IMR-90 (cell line): ENCODE measurements at regions not wholly inside any gene's neighbourhood (a gene's known extent, or its start where the extent isn't known, plus 50 kb on each side); places are given as distances from the start of the nearest gene placed in this dataset.

Experiments used
- CEBPB ChIP-seq: IDR thresholded peaks from 2 replicates; pipeline ENCODE4 v1.6.1; 2012; ENCODE audit warnings: low read depth, low read length, improper control_type of control experiment
- CHD1 ChIP-seq: IDR thresholded peaks from 2 replicates; pipeline ENCODE4 v1.6.1; 2012; ENCODE audit warnings: low read depth, low read length, improper control_type of control experiment
- FOS ChIP-seq: fragments of 150-350 bp; IDR thresholded peaks from 2 replicates; pipeline ENCODE4 v1.6.1; 2016; ENCODE audit warnings: low read depth, low read length
- MAFK ChIP-seq: IDR thresholded peaks from 2 replicates; pipeline ENCODE4 v1.6.1; 2012; ENCODE audit warnings: low read depth, low read length, improper control_type of control experiment
- POLR2A ChIP-seq: IDR thresholded peaks from 2 replicates; pipeline ENCODE4 v1.6.1; 2012; ENCODE audit warnings: mild to moderate bottlenecking, low read depth, low read length
- RAD21 ChIP-seq: IDR thresholded peaks from 2 replicates; pipeline ENCODE4 v1.6.1; 2012; ENCODE audit warnings: low read length, improper control_type of control experiment
- SMC3 ChIP-seq: fragments of 150-350 bp; IDR thresholded peaks from 2 replicates; pipeline ENCODE4 v1.6.1; 2016; ENCODE audit warnings: low read depth, mild to moderate bottlenecking, antibody characterized with exemption, low read length, moderate library complexity
- USF2 ChIP-seq: fragments of 150-350 bp; IDR thresholded peaks from 2 replicates; pipeline ENCODE4 v1.6.1; 2017; ENCODE audit warnings: mild to moderate bottlenecking, antibody characterized with exemption, low read length, low read depth
- TF ChIP-seq, protein P1 (sequence below): conservative IDR thresholded peaks from 2 replicates; pipeline ENCODE4 v1.5.1; 2012; ENCODE audit warnings: mild to moderate bottlenecking, low read depth, low read length, improper control_type of control experiment

DNA sequence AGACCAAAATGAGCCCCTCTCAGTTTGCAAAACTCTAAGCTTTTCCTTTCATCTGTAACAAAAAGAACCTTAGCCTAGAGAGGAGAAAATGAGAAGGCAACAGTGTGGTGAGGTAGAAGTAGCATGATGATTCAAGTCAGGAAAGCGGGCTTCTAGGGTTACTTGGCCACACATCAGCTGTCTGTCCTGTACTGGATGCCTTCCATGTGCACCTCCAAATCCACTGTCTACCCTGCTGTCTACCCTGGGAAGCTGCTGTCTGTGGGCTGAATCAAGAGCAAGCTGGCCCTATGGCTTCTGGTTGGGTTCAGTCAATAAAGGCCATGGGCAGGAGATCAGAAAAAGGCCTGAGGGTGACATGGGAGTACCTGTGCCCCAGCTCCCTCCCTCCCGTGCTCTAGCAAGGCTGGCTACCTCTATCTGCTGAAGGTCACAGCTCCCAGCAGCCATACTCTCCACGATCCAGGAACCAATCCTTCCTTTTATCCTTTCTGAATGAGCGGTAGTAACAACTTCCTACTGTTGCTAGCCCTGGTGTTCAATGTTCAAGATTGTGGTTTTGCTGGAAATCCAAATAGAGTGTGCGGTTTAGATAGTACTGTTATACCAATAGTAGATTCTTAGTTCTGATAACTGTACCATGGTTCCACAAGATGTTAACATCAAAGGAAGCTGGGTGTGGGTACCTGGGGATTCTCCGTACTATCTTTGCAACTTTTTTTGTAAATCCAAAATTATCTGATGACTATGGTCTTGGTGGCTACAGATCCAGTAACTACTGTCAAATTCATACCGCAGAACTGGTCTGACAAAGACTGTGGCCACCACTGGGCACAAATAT is 191.0 kb downstream of the ESM1 start:
- TF ChIP-seq, protein P1, sequence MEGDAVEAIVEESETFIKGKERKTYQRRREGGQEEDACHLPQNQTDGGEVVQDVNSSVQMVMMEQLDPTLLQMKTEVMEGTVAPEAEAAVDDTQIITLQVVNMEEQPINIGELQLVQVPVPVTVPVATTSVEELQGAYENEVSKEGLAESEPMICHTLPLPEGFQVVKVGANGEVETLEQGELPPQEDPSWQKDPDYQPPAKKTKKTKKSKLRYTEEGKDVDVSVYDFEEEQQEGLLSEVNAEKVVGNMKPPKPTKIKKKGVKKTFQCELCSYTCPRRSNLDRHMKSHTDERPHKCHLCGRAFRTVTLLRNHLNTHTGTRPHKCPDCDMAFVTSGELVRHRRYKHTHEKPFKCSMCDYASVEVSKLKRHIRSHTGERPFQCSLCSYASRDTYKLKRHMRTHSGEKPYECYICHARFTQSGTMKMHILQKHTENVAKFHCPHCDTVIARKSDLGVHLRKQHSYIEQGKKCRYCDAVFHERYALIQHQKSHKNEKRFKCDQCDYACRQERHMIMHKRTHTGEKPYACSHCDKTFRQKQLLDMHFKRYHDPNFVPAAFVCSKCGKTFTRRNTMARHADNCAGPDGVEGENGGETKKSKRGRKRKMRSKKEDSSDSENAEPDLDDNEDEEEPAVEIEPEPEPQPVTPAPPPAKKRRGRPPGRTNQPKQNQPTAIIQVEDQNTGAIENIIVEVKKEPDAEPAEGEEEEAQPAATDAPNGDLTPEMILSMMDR = no peak
- no peak for TF ChIP-seq MAFK
- no peak for TF ChIP-seq RAD21
- TF ChIP-seq POLR2A = no peak
- TF ChIP-seq SMC3 = no peak
- no peak for TF ChIP-seq CEBPB
- no peak for TF ChIP-seq USF2
- TF ChIP-seq FOS = no peak
- TF ChIP-seq CHD1 = no peak
